Natural killer cell (primary cell): ENCODE measurements at regions not wholly inside any gene's neighbourhood (a gene's known extent, or its start where the extent isn't known, plus 50 kb on each side); places are given as distances from the start of the nearest gene placed in this dataset.

Experiments used
- ATAC-seq, 3 donors: fragments of 150-1000 bp in 2 of 3; fragments of 200-7000 bp in 1 of 3; cut with Tn5 transposase; 1 replicate in 1 of 3; 2 replicates in 2 of 3; pipeline ENCODE4 v1.10.0; 2021; ENCODE audit warnings: mild to moderate bottlenecking in 2 of 3, moderate library complexity in 2 of 3
- DNase-seq, 2 donors: peaks; one replicate each; pipeline versions ENCODE4 v3.0.0 to v3.0.0-alpha.2; 2013 to 2021; ENCODE audit warnings: mixed read lengths in 1 of 2
- H3K27ac ChIP-seq: one replicate; pipeline ENCODE4 v1.5.1; 2013; ENCODE audit warnings: mild to moderate bottlenecking, low read length
- H3K27me3 ChIP-seq: one replicate; pipeline ENCODE4 v1.6.1; 2013; ENCODE audit warnings: low read length; ENCODE audit not compliant: control insufficient read depth, insufficient read depth
- H3K36me3 ChIP-seq: one replicate; pipeline ENCODE4 v1.6.1; 2013; ENCODE audit warnings: low read length; ENCODE audit not compliant: control insufficient read depth, insufficient read depth
- H3K4me1 ChIP-seq: one replicate; pipeline ENCODE4 v1.6.1; 2013; ENCODE audit warnings: low read length; ENCODE audit not compliant: control insufficient read depth, insufficient read depth
- H3K4me3 ChIP-seq: one replicate; pipeline ENCODE4 v1.5.1; 2013; ENCODE audit warnings: low read length
- H3K9me3 ChIP-seq: one replicate; pipeline ENCODE4 v1.6.1; 2013; ENCODE audit warnings: low read length; ENCODE audit not compliant: control insufficient read depth, insufficient read depth
- H3K27ac Mint-ChIP-seq, 2 donors: one replicate each; pipeline ENCODE4 v1.8.0; 2022; ENCODE audit warnings: mild to moderate bottlenecking in 2 of 2, mixed read lengths in 2 of 2, moderate library complexity in 1 of 2
- H3K27me3 Mint-ChIP-seq, 2 donors: one replicate each; pipeline ENCODE4 v1.8.0; 2022; ENCODE audit warnings: low read depth in 2 of 2, mixed read lengths in 2 of 2
- H3K36me3 Mint-ChIP-seq: one replicate; pipeline ENCODE4 v1.8.0; 2022; ENCODE audit warnings: mixed read lengths
- H3K4me1 Mint-ChIP-seq, 2 donors: one replicate each; pipeline ENCODE4 v1.8.0; 2022; ENCODE audit warnings: mixed read lengths in 2 of 2
- H3K4me3 Mint-ChIP-seq: one replicate; pipeline ENCODE4 v1.8.0; 2022; ENCODE audit warnings: mild to moderate bottlenecking, moderate library complexity, mixed read lengths
- H3K9me3 Mint-ChIP-seq, 2 donors: one replicate each; pipeline ENCODE4 v1.8.0; 2022; ENCODE audit warnings: mixed read lengths in 2 of 2
- CTCF ChIP-seq: fragments of 200-600 bp; IDR thresholded peaks from one replicate; pipeline ENCODE4 v1.8.0; 2022; ENCODE audit warnings: antibody characterized with exemption
- WGBS: methylation state at CpG from one replicate; pipeline ENCODE4 v1.1.7; 2013; ENCODE audit warnings: missing lambda C conversion rate; ENCODE audit not compliant: insufficient coverage; 5-methylcytosine and 5-hydroxymethylcytosine counted together
- intact Hi-C: fragments of 100-400 bp; cut with micrococcal nuclease; formaldehyde crosslinking; loops from one replicate; pipeline ENCODE4 v1.14.2; 2022

- WGBS, result no CpG with 5 or more reads among the region's 1 CpG
- no peak overlapping the region for H3K4me3 Mint-ChIP-seq
These were observed 378.0 kb upstream of the DDHD1 start for GRCh38 chr14:53531156-53531555.

GRCh38 chr14:53529519-53529918 is 376.4 kb upstream of the DDHD1 start:
- intact Hi-C loops, result no loop called here
- Histone ChIP-seq H3K4me3 (no peak overlapping the region), H3K27ac (no peak overlapping the region), H3K27me3 (no peaks in the 10 kb centered on the region), H3K9me3 (no peaks in the 10 kb centered on the region), H3K36me3 (no peaks in the 10 kb centered on the region), H3K4me1 (no peaks in the 10 kb centered on the region)
- TF ChIP-seq CTCF, result no peak
- no peak for ATAC-seq
- DNase-seq, result no peak
- peaks cover 2 to 6% of the 10 kb centered on the region in 2 donors for H3K9me3 Mint-ChIP-seq
- H3K4me1 Mint-ChIP-seq, result no peaks in the 10 kb centered on the region
- H3K27me3 Mint-ChIP-seq, result no peaks in the 10 kb centered on the region
- no peaks in the 10 kb centered on the region for H3K36me3 Mint-ChIP-seq
- no peak overlapping the region for H3K27ac Mint-ChIP-seq
- 86% methylated on average over 3 of the region's 3 CpGs for WGBS
- H3K4me3 Mint-ChIP-seq, result no peak overlapping the region

More at GRCh38 chr14:53531156-53531555, 378.0 kb upstream of the DDHD1 start:
- Histone ChIP-seq H3K27me3 (no peaks in the 10 kb centered on the region), H3K4me3 (no peak overlapping the region), H3K27ac (no peak overlapping the region), H3K9me3 (no peaks in the 10 kb centered on the region), H3K36me3 (no peaks in the 10 kb centered on the region), H3K4me1 (no peaks in the 10 kb centered on the region)
- ATAC-seq, result no peak
- Mint-ChIP-seq H3K27ac (no peak overlapping the region), H3K9me3 (peaks cover 0 to 6% of the 10 kb centered on the region in 2 donors), H3K27me3 (no peaks in the 10 kb centered on the region), H3K4me1 (no peaks in the 10 kb centered on the region), H3K36me3 (no peaks in the 10 kb centered on the region)
- DNase-seq, result no peak
- intact Hi-C loops, result no loop called here
- no peak for TF ChIP-seq CTCF

- no peaks in the 10 kb centered on the region for H3K9me3 ChIP-seq
- Mint-ChIP-seq H3K27me3 (no peaks in the 10 kb centered on the region), H3K36me3 (no peaks in the 10 kb centered on the region), H3K4me1 (no peaks in the 10 kb centered on the region), H3K4me3 (no peak overlapping the region), H3K27ac (no peak overlapping the region), H3K9me3 (peaks cover 4 to 10% of the 10 kb centered on the region in 2 donors)
- intact Hi-C loops, result no loop called here
- no peak for TF ChIP-seq CTCF
- H3K27me3 ChIP-seq, result no peaks in the 10 kb centered on the region
- no peak for DNase-seq
- H3K4me1 ChIP-seq, result no peaks in the 10 kb centered on the region
- H3K4me3 ChIP-seq, result no peak overlapping the region
- no peak for ATAC-seq
- H3K27ac ChIP-seq, result no peak overlapping the region
- WGBS, result 92% methylated on average over 2 of the region's 2 CpGs
- H3K36me3 ChIP-seq, result no peaks in the 10 kb centered on the region
These were observed 375.1 kb upstream of the DDHD1 start for GRCh38 chr14:53528185-53528671.

GRCh38 chr14:53526200-53526599 is 373.1 kb upstream of the DDHD1 start:
- Histone ChIP-seq H3K27me3 (no peaks in the 10 kb centered on the region), H3K36me3 (no peaks in the 10 kb centered on the region), H3K4me1 (no peaks in the 10 kb centered on the region), H3K4me3 (no peak overlapping the region), H3K9me3 (no peaks in the 10 kb centered on the region), H3K27ac (no peak overlapping the region)
- Mint-ChIP-seq H3K27ac (no peak overlapping the region), H3K4me3 (no peak overlapping the region), H3K27me3 (no peaks in the 10 kb centered on the region), H3K36me3 (peaks cover 7% of the 10 kb centered on the region), H3K4me1 (no peaks in the 10 kb centered on the region), H3K9me3 (peaks cover 11 to 20% of the 10 kb centered on the region in 2 donors)
- intact Hi-C loops, result no loop called here
- WGBS, result 82% methylated on average over 3 of the region's 3 CpGs
- ATAC-seq (no peak), DNase-seq (no peak)
- no peak for TF ChIP-seq CTCF
